Renal cortex interstitium (tissue), 11 donors: ENCODE measurements at regions not wholly inside any gene's neighbourhood (a gene's known extent, or its start where the extent isn't known, plus 50 kb on each side); places are given as distances from the start of the nearest gene placed in this dataset.

Source experiments
- DNase-seq, 11 donors: peaks; one replicate each; pipeline ENCODE4 v3.0.0-alpha.2; 2013; ENCODE audit warnings: low read depth in 9 of 11, low spot score in 4 of 11; ENCODE audit errors: extremely low read depth in 1 of 11

- DNase-seq = no peak
Measured at GRCh38 chr7:18144166-18144565, 116.5 kb upstream of the PRPS1L1 start.

- no peak for DNase-seq
Measured at GRCh38 chr7:18145160-18145559, 117.5 kb upstream of the PRPS1L1 start.

- DNase-seq = no peak
Measured at GRCh38 chr7:18151422-18151821, 123.8 kb upstream of the PRPS1L1 start.

DNA sequence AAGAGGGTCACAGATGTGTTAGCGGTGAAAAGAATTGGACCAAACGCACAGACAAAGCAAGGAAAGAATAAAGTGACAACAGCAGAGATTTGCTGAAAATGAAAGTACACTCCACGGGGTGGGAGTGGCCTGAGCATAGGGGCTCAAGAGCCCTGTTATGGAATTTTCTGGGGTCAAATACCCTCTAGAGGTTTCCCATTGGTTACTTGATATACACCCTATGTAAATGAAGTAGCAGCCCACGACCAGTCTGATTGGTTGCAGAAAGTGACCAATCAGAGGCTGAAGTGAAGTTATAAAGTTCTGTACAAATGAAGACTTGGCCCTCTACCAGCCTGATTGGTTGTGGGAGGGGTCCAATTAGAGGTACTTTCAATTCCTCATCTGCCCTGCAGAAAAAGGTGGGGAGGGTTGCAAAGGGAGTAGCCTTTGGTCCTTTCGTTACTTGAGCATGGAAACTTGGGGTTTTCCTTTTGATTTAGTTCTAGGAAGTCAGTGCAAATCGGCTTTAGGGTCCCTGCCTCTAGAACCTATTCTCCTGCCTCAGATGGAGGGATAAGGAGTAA, 125.6 kb upstream of the PRPS1L1 start:
- DNase-seq = no peak

GRCh38 chr7:18154726-18155125, 127.1 kb upstream of the PRPS1L1 start:
- no peak for DNase-seq

- no peak for DNase-seq
Measured at GRCh38 chr7:18157233-18157632, 129.6 kb upstream of the PRPS1L1 start.

GRCh38 chr7:18162657-18163056, 135.0 kb upstream of the PRPS1L1 start:
- DNase-seq = no peak

DNA sequence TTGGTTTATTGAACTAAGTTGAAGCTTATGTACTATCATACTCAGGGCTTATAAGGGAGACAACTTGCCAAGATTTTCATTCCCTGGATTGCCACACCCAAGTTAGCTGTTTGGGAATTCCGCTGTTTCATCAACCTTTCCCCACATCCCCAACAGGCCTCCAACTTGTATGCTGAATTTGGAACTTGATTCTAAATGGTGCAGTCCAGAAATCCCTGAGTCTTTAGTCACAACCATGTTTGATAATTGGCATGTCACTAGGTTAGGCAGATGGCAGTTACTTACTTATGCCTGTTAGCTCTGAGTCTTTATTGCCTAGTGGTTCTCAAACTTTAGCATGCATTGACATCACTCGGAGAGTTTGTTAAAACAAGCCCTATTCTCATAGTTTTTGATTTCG, 135.4 kb upstream of the PRPS1L1 start:
- DNase-seq = no peak

- DNase-seq = no peak
Measured at GRCh38 chr7:18165166-18165565, 137.5 kb upstream of the PRPS1L1 start.

GRCh38 chr7:18166002-18166401, 138.4 kb upstream of the PRPS1L1 start:
- DNase-seq = no peak

DNA sequence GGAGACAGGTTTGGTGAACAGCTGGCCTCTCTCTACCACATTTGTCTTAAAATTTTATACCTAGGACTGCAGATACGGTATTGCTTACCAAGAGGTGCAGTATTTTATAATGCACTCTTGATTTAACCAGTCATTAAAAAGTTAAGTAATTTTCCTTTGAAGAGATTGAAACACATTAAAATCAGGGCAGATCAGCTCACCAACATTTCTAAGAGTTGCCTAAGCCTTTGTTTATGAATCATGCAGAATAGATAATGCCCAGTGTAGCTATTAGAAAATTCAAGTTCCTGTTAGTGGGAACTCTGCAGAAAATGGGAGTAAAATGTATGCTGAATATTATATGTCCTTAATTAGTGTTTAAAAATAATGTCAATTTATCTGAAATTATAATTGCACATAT, 140.2 kb upstream of the PRPS1L1 start:
- DNase-seq = no peak

GRCh38 chr7:18174996-18175395, 147.3 kb upstream of the PRPS1L1 start:
- DNase-seq = no peak

GRCh38 chr7:18175801-18176450, 148.3 kb upstream of the PRPS1L1 start:
- no peak for DNase-seq

DNA sequence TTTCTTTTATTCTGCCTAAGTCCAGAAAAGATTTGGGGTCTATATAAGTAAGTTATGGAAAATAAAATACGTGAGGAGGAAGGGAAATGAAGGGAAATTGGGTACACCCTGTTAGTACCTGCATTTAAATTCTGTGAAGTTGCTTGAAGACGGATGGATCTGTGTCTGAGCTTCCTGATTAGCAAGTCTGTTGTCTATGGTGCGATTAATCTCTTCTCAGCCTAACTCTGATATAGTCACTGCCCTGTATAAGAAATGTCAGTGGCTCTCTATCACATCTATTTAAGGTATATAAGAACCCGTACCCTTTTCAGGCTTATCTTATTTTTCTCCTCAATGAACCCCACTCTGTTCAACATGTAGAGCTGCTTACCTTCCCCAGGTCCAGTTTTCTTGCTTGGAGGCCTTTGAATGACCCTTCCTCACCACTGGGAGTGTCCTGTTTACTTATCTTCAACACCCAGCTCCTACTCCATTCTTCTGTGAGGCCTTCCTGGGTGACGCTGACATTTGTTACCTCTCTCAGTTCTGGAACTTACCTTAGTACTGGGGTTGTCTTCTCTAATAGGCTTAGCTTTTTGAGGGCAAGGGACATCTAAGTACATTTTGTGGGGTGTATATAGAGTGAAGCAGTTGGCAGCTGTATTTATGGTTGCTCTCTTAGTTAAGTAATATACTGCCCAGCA, 149.6 kb upstream of the PRPS1L1 start:
- no peak for DNase-seq

- DNase-seq = no peak
Measured at GRCh38 chr7:18177815-18178660, 150.4 kb upstream of the PRPS1L1 start.

DNA sequence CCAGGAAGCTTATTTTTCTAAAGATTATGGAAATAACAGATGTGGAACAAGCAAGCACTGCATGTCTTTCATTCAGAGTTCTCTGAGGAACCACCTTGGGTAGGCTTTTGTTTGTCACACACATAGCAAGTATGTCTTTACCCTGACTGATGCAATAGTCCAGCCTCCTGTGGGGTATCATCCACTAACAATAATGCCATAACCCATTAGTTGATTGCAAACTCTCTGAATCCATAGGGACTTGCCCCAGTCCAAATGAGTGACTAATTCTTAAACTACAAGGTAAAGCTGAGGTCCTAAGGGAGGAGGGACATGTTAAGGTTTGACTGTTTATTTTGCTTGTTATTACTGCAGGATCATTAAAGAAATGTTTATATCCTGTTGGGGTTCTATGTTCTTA, 151.4 kb upstream of the PRPS1L1 start:
- no peak for DNase-seq

- DNase-seq = no peak
Measured at GRCh38 chr7:18180685-18181084, 153.0 kb upstream of the PRPS1L1 start.

GRCh38 chr7:18189500-18190126, 162.0 kb upstream of the PRPS1L1 start:
- no peak for DNase-seq

- no peak for DNase-seq
Measured at GRCh38 chr7:18191341-18191740, 163.7 kb upstream of the PRPS1L1 start.
